IMR-90 (cell line): ENCODE measurements at regions not wholly inside any gene's neighbourhood (a gene's known extent, or its start where the extent isn't known, plus 50 kb on each side); places are given as distances from the start of the nearest gene placed in this dataset.

ENCODE experiments used
- CTCF ChIP-seq: conservative IDR thresholded peaks from 2 replicates; pipeline ENCODE4 v1.5.1; 2012; ENCODE audit warnings: mild to moderate bottlenecking, low read depth, low read length, improper control_type of control experiment
- ELK1 ChIP-seq: fragments of 150-350 bp; IDR thresholded peaks from 2 replicates; pipeline ENCODE4 v1.6.1; 2016; ENCODE audit warnings: low read depth, mild to moderate bottlenecking, low read length, moderate library complexity, borderline replicate concordance
- MAZ ChIP-seq: IDR thresholded peaks from 2 replicates; pipeline ENCODE4 v1.6.1; 2012; ENCODE audit warnings: low read depth, mild to moderate bottlenecking, low read length, improper control_type of control experiment, moderate library complexity, borderline replicate concordance
- POLR2A ChIP-seq: IDR thresholded peaks from 2 replicates; pipeline ENCODE4 v1.6.1; 2012; ENCODE audit warnings: mild to moderate bottlenecking, low read depth, low read length

GRCh38 chr2:76642129-76642528 is 880.0 kb downstream of the LRRTM4 start:
- no peak for TF ChIP-seq MAZ
- TF ChIP-seq CTCF = no peak
- TF ChIP-seq ELK1 = no peak
- TF ChIP-seq POLR2A = no peak
